ENCODE measurements at regions not wholly inside any gene's neighbourhood (a gene's known extent, or its start where the extent isn't known, plus 50 kb on each side); places are given as distances from the start of the nearest gene placed in this dataset.

GRCh38 chr15:45995800-45996199, 361.0 kb downstream of the SQOR start:
- intact Hi-C loops (cut with DNase I): no loop called here
- H3K27ac ChIP-seq: no peak overlapping the region
- H3K36me3 ChIP-seq: no peaks in the 10 kb centered on the region
- no peak for DNase-seq
- H3K4me1 ChIP-seq: no peaks in the 10 kb centered on the region
- no peak overlapping the region for H3K4me3 ChIP-seq
- peaks cover 0 to 3% (median 0%) of the 10 kb centered on the region in 3 donors for H3K9me3 ChIP-seq
- TF ChIP-seq CTCF (IDR thresholded peaks at IDR 0.05) (no peak), POLR2A (IDR thresholded peaks at IDR 0.05) (no peak)
- 56 to 72% methylated on average over 4 of the region's 4 CpGs for WGBS, 2 donors
- no peaks in the 10 kb centered on the region for H3K27me3 ChIP-seq

- Histone ChIP-seq H3K27ac (no peak overlapping the region), H3K9me3 (peaks cover 0 to 20% (median 0%) of the 10 kb centered on the region in 3 donors), H3K27me3 (no peaks in the 10 kb centered on the region), H3K36me3 (no peaks in the 10 kb centered on the region), H3K4me3 (no peak overlapping the region), H3K4me1 (no peaks in the 10 kb centered on the region)
- no peak for DNase-seq
- intact Hi-C loops (cut with DNase I): no loop called here
- TF ChIP-seq CTCF (IDR thresholded peaks at IDR 0.05) (no peak), POLR2A (IDR thresholded peaks at IDR 0.05) (no peak)
- 80 to 94% methylated on average over 1 to 2 of the region's 3 CpGs for WGBS, 2 donors
Observed at GRCh38 chr15:46014532-46014931, 379.7 kb downstream of the SQOR start.

GRCh38 chr15:46034755-46035154, 399.9 kb downstream of the SQOR start:
- H3K4me3 ChIP-seq: no peak overlapping the region
- TF ChIP-seq CTCF (IDR thresholded peaks at IDR 0.05) (no peak), POLR2A (IDR thresholded peaks at IDR 0.05) (no peak)
- no peaks in the 10 kb centered on the region for H3K27me3 ChIP-seq
- no peaks in the 10 kb centered on the region for H3K36me3 ChIP-seq
- H3K4me1 ChIP-seq: no peaks in the 10 kb centered on the region
- H3K9me3 ChIP-seq: peaks cover 0 to 5% (median 0%) of the 10 kb centered on the region in 3 donors
- DNase-seq: no peak
- no peak overlapping the region for H3K27ac ChIP-seq
- intact Hi-C loops (cut with DNase I): no loop called here
- 60 to 70% methylated on average over 2 of the region's 2 CpGs for WGBS, 2 donors

GRCh38 chr15:46039703-46040102, 404.9 kb downstream of the SQOR start:
- intact Hi-C loops (cut with DNase I): no loop called here
- H3K36me3 ChIP-seq: no peaks in the 10 kb centered on the region
- no peaks in the 10 kb centered on the region for H3K27me3 ChIP-seq
- H3K9me3 ChIP-seq: peaks cover 0 to 5% (median 0%) of the 10 kb centered on the region in 3 donors
- H3K4me1 ChIP-seq: no peaks in the 10 kb centered on the region
- no peak for TF ChIP-seq CTCF (IDR thresholded peaks at IDR 0.05)
- H3K27ac ChIP-seq: no peak overlapping the region
- H3K4me3 ChIP-seq: no peak overlapping the region
- no peak for DNase-seq
- 46 to 69% methylated on average over 4 of the region's 4 CpGs for WGBS, 2 donors

GRCh38 chr15:46041905-46042304, 407.1 kb downstream of the SQOR start:
- Histone ChIP-seq H3K9me3 (peaks cover 0 to 5% (median 0%) of the 10 kb centered on the region in 3 donors), H3K27me3 (no peaks in the 10 kb centered on the region), H3K4me3 (no peak overlapping the region), H3K4me1 (no peaks in the 10 kb centered on the region), H3K27ac (no peak overlapping the region), H3K36me3 (no peaks in the 10 kb centered on the region)
- no peak for TF ChIP-seq CTCF (IDR thresholded peaks at IDR 0.05)
- TF ChIP-seq POLR2A (IDR thresholded peaks at IDR 0.05): no peak
- DNase-seq: no peak
- intact Hi-C loops (cut with DNase I): no loop called here
- WGBS, 2 donors: 70 to 76% methylated on average over 5 of the region's 5 CpGs

All from esophagus squamous epithelium (tissue), 5 donors.